ENCODE measurements at regions not wholly inside any gene's neighbourhood (a gene's known extent, or its start where the extent isn't known, plus 50 kb on each side); places are given as distances from the start of the nearest gene placed in this dataset.

DNA sequence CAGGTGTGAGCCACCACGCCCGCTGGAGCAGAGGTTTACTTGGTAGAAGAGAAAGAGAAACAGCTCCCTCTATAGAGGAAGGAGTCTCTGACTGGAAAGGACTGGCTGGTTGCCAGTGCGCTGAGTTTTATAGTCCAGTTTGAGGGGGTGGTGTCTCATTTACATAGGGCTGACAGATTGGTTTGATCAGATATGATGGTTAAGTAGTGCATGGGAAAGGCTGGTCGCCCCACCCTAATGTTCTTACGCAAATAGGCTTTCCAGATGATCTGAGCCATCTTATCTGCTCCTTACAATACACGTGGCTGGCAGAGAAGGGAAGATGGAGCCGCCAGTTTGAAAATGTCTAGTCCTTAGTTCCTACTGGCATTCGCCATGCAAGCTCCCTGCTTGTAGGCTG is 439.5 kb downstream of the NAF1 start (continued):
- no peak for TF ChIP-seq FOXS1 (CRISPR knock-in tag; IDR thresholded peaks at IDR 0.05)
- TF ChIP-seq POLR2AphosphoS2 (conservative IDR thresholded peaks at IDR 0.05; ENCODE audit: low read length) = no peak
- no peak for TF ChIP-seq KDM5A (IDR thresholded peaks at IDR 0.05)

GRCh38 chr4:162715401-162715800 is 451.3 kb downstream of the NAF1 start:
- WGBS (ENCODE audit: missing lambda C conversion rate) = 66% methylated on average over 3 of the region's 3 CpGs
- no peak for TF ChIP-seq NR3C1 (IDR thresholded peaks at IDR 0.05)
- TF ChIP-seq MAZ (IDR thresholded peaks at IDR 0.05; ENCODE audit: borderline replicate concordance, low read depth, low read length) = no peak
- TF ChIP-seq JUN (IDR thresholded peaks at IDR 0.05) = no peak
- no peak for TF ChIP-seq HES2 (IDR thresholded peaks at IDR 0.05)
- TF ChIP-seq ESRRA (IDR thresholded peaks at IDR 0.05; ENCODE audit: borderline replicate concordance, low read length) = no peak
- no peak for TF ChIP-seq HDAC2 (IDR thresholded peaks at IDR 0.05)
- TF ChIP-seq HOXB5 (CRISPR knock-in tag; IDR thresholded peaks at IDR 0.05) = no peak
- CTCF ChIA-PET = no interaction called here
- DNase-seq (ENCODE audit: low read depth in 1 of 2, low spot score in 1 of 2) (no peak), FAIRE-seq (no peak), ATAC-seq (no peak)
- H3K9me3 ChIP-seq = no peaks in the 10 kb centered on the region
- POLR2A ChIA-PET = no interaction called here
- no peak overlapping the region for H3K4me3 ChIP-seq
- H3K27ac ChIP-seq = no peak overlapping the region
- H3K4me2 ChIP-seq = no peak overlapping the region
- H3K4me1 ChIP-seq = no peaks in the 10 kb centered on the region

- TF ChIP-seq EHF (CRISPR knock-in tag; IDR thresholded peaks at IDR 0.05) = no peak
- no peak for TF ChIP-seq EHMT2 (IDR thresholded peaks at IDR 0.05; ENCODE audit: low read depth)
- TF ChIP-seq ZSCAN20 (CRISPR knock-in tag; IDR thresholded peaks at IDR 0.05) = no peak
- no peak for TF ChIP-seq ESRRA (IDR thresholded peaks at IDR 0.05; ENCODE audit: borderline replicate concordance, low read length)
- TF ChIP-seq POLR2A (IDR thresholded peaks at IDR 0.05; ENCODE audit: low read length) = no peak
- TF ChIP-seq CHD2 (IDR thresholded peaks at IDR 0.05; ENCODE audit: low read length, partially characterized antibody) = no peak
- TF ChIP-seq, protein P1, sequence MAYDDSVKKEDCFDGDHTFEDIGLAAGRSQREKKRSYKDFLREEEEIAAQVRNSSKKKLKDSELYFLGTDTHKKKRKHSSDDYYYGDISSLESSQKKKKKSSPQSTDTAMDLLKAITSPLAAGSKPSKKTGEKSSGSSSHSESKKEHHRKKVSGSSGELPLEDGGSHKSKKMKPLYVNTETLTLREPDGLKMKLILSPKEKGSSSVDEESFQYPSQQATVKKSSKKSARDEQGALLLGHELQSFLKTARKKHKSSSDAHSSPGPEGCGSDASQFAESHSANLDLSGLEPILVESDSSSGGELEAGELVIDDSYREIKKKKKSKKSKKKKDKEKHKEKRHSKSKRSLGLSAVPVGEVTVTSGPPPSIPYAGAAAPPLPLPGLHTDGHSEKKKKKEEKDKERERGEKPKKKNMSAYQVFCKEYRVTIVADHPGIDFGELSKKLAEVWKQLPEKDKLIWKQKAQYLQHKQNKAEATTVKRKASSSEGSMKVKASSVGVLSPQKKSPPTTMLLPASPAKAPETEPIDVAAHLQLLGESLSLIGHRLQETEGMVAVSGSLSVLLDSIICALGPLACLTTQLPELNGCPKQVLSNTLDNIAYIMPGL (CRISPR knock-in tag; IDR thresholded peaks at IDR 0.05; ENCODE audit: borderline replicate concordance) = no peak
- TF ChIP-seq BHLHE40 (IDR thresholded peaks at IDR 0.05; ENCODE audit: low read depth, low read length) = no peak
- TF ChIP-seq MYC (IDR thresholded peaks at IDR 0.05; ENCODE audit: borderline replicate concordance, low read length) = no peak
- TF ChIP-seq RFX5 (IDR thresholded peaks at IDR 0.05) = no peak
- no peak for TF ChIP-seq RARB (CRISPR knock-in tag; IDR thresholded peaks at IDR 0.05)
- no peak for FAIRE-seq
- Histone ChIP-seq H3K9me3 (no peaks in the 10 kb centered on the region), H3K4me3 (no peak overlapping the region), H3K4me2 (no peak overlapping the region), H3K4me1 (no peaks in the 10 kb centered on the region), H3K27ac (no peak overlapping the region)
- DNase-seq (ENCODE audit: low read depth in 1 of 2, low spot score in 1 of 2) = no peak
- ChIA-PET CTCF (no interaction called here), POLR2A (no interaction called here)
- no peak for ATAC-seq
Observed at GRCh38 chr4:162707962-162708361, 458.7 kb downstream of the NAF1 start.

DNA sequence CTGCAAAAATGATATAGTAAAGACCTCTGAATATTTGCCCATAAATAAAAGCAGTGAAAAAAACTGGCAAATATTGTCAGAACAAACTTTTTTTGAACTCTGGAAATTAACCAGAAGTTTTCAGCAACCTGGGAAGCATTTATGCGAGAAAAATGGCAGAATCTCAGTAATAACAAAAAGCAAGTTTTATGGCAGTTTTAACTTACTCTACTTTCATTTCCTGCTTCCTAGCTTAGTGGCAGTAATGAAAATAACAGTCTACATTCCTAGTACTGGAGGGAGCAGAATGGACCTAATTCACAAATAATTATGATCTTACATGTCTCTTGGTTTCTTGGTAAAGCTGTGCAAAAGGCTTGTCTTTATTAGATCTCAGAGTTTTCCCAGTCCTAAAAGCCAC is 460.1 kb downstream of the NAF1 start:
- 86% methylated on average over 1 of the region's 1 CpG for WGBS (ENCODE audit: missing lambda C conversion rate)
- ChIA-PET CTCF (no interaction called here), POLR2A (no interaction called here)
- H3K4me1 ChIP-seq = no peaks in the 10 kb centered on the region
- H3K4me2 ChIP-seq = no peak overlapping the region
- FAIRE-seq (no peak), DNase-seq (ENCODE audit: low read depth in 1 of 2, low spot score in 1 of 2) (no peak), ATAC-seq (no peak)
- no peak overlapping the region for H3K27ac ChIP-seq
- no peaks in the 10 kb centered on the region for H3K9me3 ChIP-seq
- no peak overlapping the region for H3K4me3 ChIP-seq
- TF ChIP-seq E2F6 (IDR thresholded peaks at IDR 0.05; ENCODE audit: borderline replicate concordance, low read depth) (no peak), FOSB (CRISPR knock-in tag; IDR thresholded peaks at IDR 0.05) (no peak), CBX8 (IDR thresholded peaks at IDR 0.05) (no peak), BCL3 (IDR thresholded peaks at IDR 0.05) (no peak), HOXB5 (CRISPR knock-in tag; IDR thresholded peaks at IDR 0.05) (no peak), ZSCAN20 (CRISPR knock-in tag; IDR thresholded peaks at IDR 0.05) (no peak), EHF (CRISPR knock-in tag; IDR thresholded peaks at IDR 0.05) (no peak), KDM5A (IDR thresholded peaks at IDR 0.05) (no peak), TP53 (CRISPR knock-in tag; IDR thresholded peaks at IDR 0.05) (no peak), HDAC2 (IDR thresholded peaks at IDR 0.05) (no peak), JUN (IDR thresholded peaks at IDR 0.05) (no peak)
- TF ChIP-seq, protein P2, sequence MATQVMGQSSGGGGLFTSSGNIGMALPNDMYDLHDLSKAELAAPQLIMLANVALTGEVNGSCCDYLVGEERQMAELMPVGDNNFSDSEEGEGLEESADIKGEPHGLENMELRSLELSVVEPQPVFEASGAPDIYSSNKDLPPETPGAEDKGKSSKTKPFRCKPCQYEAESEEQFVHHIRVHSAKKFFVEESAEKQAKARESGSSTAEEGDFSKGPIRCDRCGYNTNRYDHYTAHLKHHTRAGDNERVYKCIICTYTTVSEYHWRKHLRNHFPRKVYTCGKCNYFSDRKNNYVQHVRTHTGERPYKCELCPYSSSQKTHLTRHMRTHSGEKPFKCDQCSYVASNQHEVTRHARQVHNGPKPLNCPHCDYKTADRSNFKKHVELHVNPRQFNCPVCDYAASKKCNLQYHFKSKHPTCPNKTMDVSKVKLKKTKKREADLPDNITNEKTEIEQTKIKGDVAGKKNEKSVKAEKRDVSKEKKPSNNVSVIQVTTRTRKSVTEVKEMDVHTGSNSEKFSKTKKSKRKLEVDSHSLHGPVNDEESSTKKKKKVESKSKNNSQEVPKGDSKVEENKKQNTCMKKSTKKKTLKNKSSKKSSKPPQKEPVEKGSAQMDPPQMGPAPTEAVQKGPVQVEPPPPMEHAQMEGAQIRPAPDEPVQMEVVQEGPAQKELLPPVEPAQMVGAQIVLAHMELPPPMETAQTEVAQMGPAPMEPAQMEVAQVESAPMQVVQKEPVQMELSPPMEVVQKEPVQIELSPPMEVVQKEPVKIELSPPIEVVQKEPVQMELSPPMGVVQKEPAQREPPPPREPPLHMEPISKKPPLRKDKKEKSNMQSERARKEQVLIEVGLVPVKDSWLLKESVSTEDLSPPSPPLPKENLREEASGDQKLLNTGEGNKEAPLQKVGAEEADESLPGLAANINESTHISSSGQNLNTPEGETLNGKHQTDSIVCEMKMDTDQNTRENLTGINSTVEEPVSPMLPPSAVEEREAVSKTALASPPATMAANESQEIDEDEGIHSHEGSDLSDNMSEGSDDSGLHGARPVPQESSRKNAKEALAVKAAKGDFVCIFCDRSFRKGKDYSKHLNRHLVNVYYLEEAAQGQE (IDR thresholded peaks at IDR 0.05) = no peak
- TF ChIP-seq, protein P3, sequence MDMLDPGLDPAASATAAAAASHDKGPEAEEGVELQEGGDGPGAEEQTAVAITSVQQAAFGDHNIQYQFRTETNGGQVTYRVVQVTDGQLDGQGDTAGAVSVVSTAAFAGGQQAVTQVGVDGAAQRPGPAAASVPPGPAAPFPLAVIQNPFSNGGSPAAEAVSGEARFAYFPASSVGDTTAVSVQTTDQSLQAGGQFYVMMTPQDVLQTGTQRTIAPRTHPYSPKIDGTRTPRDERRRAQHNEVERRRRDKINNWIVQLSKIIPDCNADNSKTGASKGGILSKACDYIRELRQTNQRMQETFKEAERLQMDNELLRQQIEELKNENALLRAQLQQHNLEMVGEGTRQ (IDR thresholded peaks at IDR 0.05) = no peak
